NCI-H748 (cell line): ENCODE measurements at regions not wholly inside any gene's neighbourhood (a gene's known extent, or its start where the extent isn't known, plus 50 kb on each side); places are given as distances from the start of the nearest gene placed in this dataset.
"Not testable (repeated sequence)": the region's sequence is repeated elsewhere in the genome, so short reads cannot be mapped to it uniquely, and the experiment has no call there.

Experiments
- DNase-seq: peaks from one replicate; lab custom pipeline; 2025; ENCODE audit not compliant: unreplicated experiment; lab: John Stamatoyannopoulos, UW

- no peak for DNase-seq
Observed at GRCh38 chr4:184907216-184907615, 81.4 kb upstream of the ACSL1 start.

- no peak for DNase-seq
Observed at GRCh38 chr4:184907810-184908209, 82.0 kb upstream of the ACSL1 start.

GRCh38 chr4:184911310-184911709 lies 85.5 kb upstream of the ACSL1 start:
- no peak for DNase-seq

GRCh38 chr4:184913356-184914143 lies 87.8 kb upstream of the ACSL1 start:
- no peak for DNase-seq

- not testable (repeated sequence) for DNase-seq
Observed at GRCh38 chr4:184918799-184919198, 93.0 kb upstream of the ACSL1 start.

GRCh38 chr4:184921456-184921855 lies 95.7 kb upstream of the ACSL1 start:
- DNase-seq: no peak

GRCh38 chr4:184922301-184922700 lies 96.0 kb upstream of the HELT start:
- no peak for DNase-seq

GRCh38 chr4:184924516-184924915 lies 93.8 kb upstream of the HELT start:
- no peak for DNase-seq

- no peak for DNase-seq
Observed at GRCh38 chr4:184929476-184929875, 88.8 kb upstream of the HELT start.

GRCh38 chr4:184930026-184930425 lies 88.3 kb upstream of the HELT start:
- DNase-seq: no peak

- no peak for DNase-seq
Observed at GRCh38 chr4:184932343-184932742, 85.9 kb upstream of the HELT start.

GRCh38 chr4:184933311-184933710 lies 85.0 kb upstream of the HELT start:
- no peak for DNase-seq

GRCh38 chr4:184934184-184934583 lies 84.1 kb upstream of the HELT start:
- no peak for DNase-seq

GRCh38 chr4:184934961-184935360 lies 83.3 kb upstream of the HELT start:
- no peak for DNase-seq

- no peak for DNase-seq
Observed at GRCh38 chr4:184936071-184936470, 82.2 kb upstream of the HELT start.

GRCh38 chr4:184937030-184937710 lies 81.1 kb upstream of the HELT start:
- DNase-seq: peak; percentile 65

GRCh38 chr4:184937745-184938144 lies 80.5 kb upstream of the HELT start:
- DNase-seq: peak; percentile 71

GRCh38 chr4:184938871-184939270 lies 79.4 kb upstream of the HELT start:
- no peak for DNase-seq

GRCh38 chr4:184939978-184940377 lies 78.3 kb upstream of the HELT start:
- DNase-seq: no peak

GRCh38 chr4:184940500-184940899 lies 77.8 kb upstream of the HELT start:
- no peak for DNase-seq

- DNase-seq: no peak
Observed at GRCh38 chr4:184941671-184942418, 76.4 kb upstream of the HELT start.
